ENCODE measurements at regions not wholly inside any gene's neighbourhood (a gene's known extent, or its start where the extent isn't known, plus 50 kb on each side); places are given as distances from the start of the nearest gene placed in this dataset.

GRCh38 chrX:39150621-39151020, 349.4 kb downstream of the MID1IP1 start:
- intact Hi-C loops (cut with DNase I; ENCODE audit: low total_unique reads): no loop called here
- H3K4me3 ChIP-seq: no peak overlapping the region
- H3K27me3 ChIP-seq: peaks cover 0 to 45% of the 10 kb centered on the region in 2 donors
- no peak for TF ChIP-seq POLR2A (IDR thresholded peaks at IDR 0.05)
- no peak for TF ChIP-seq POLR2AphosphoS5 (IDR thresholded peaks at IDR 0.05)
- TF ChIP-seq, protein P1, sequence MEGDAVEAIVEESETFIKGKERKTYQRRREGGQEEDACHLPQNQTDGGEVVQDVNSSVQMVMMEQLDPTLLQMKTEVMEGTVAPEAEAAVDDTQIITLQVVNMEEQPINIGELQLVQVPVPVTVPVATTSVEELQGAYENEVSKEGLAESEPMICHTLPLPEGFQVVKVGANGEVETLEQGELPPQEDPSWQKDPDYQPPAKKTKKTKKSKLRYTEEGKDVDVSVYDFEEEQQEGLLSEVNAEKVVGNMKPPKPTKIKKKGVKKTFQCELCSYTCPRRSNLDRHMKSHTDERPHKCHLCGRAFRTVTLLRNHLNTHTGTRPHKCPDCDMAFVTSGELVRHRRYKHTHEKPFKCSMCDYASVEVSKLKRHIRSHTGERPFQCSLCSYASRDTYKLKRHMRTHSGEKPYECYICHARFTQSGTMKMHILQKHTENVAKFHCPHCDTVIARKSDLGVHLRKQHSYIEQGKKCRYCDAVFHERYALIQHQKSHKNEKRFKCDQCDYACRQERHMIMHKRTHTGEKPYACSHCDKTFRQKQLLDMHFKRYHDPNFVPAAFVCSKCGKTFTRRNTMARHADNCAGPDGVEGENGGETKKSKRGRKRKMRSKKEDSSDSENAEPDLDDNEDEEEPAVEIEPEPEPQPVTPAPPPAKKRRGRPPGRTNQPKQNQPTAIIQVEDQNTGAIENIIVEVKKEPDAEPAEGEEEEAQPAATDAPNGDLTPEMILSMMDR (IDR thresholded peaks at IDR 0.05): no peak
- no peaks in the 10 kb centered on the region for H3K4me1 ChIP-seq
- no peaks in the 10 kb centered on the region for H3K9me3 ChIP-seq
- no peak for DNase-seq (ENCODE audit: low spot score in 2 of 2)
- H3K27ac ChIP-seq: no peak overlapping the region
- H3K36me3 ChIP-seq: no peaks in the 10 kb centered on the region

DNA sequence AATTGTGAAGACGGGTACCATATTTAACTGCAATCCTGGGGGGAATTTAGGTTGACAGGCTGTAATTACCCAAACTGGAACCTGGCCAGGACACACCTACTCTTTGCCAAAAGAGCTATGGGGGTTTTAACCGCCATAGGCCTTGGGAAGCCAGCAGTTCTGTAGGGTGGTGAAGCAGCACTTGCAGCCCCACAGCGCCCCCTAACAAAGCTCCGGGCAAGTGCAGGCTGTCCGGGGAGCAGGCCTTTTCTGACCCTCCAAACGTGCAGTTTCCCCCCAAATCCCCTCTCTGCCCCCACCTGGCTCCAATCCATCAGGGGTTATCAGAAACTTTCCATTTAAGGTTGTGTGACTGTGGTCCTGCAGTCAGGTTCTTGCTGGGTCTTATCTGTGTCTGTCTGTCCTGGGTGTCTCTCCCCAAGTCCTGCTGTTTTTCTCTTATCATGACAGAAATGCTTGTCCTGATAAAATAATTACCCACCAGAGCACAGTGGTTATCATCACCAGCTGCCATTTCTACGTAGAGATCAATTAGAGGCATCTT, 350.9 kb downstream of the MID1IP1 start:
- Histone ChIP-seq H3K4me3 (no peak overlapping the region), H3K9me3 (no peaks in the 10 kb centered on the region), H3K27ac (no peak overlapping the region), H3K27me3 (peaks cover 0 to 45% of the 10 kb centered on the region in 2 donors), H3K4me1 (no peaks in the 10 kb centered on the region), H3K36me3 (no peaks in the 10 kb centered on the region)
- TF ChIP-seq POLR2AphosphoS5 (IDR thresholded peaks at IDR 0.05) (no peak), POLR2A (IDR thresholded peaks at IDR 0.05) (no peak)
- TF ChIP-seq, protein P1 (IDR thresholded peaks at IDR 0.05): no peak
- intact Hi-C loops (cut with DNase I; ENCODE audit: low total_unique reads): no loop called here
- no peak for DNase-seq (ENCODE audit: low spot score in 2 of 2)

DNA sequence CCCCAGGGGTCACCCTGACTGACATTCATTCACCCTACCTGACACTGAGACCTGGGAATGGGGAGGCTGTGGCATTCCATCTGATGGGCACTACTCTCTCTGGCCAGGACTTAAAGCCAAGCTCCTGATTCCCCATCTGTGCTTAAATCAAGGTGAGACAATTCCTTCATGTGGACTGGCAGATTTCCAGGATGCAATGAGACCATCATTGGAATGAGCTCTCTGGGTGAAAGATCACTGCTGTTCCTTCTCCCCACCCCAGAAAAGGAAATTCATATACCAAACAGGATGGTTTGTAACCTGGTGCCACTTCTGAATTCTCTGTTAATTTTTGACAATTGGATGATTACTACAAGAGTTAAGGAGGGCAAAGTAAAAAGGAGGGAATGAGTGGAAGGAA, 354.8 kb downstream of the MID1IP1 start:
- peaks cover 0 to 44% of the 10 kb centered on the region in 2 donors for H3K27me3 ChIP-seq
- H3K27ac ChIP-seq: no peak overlapping the region
- TF ChIP-seq, protein P1 (IDR thresholded peaks at IDR 0.05): no peak
- TF ChIP-seq POLR2A (IDR thresholded peaks at IDR 0.05): no peak
- H3K4me1 ChIP-seq: no peaks in the 10 kb centered on the region
- H3K36me3 ChIP-seq: no peaks in the 10 kb centered on the region
- H3K4me3 ChIP-seq: no peak overlapping the region
- H3K9me3 ChIP-seq: no peaks in the 10 kb centered on the region
- DNase-seq (ENCODE audit: low spot score in 2 of 2): no peak
- intact Hi-C loops (cut with DNase I; ENCODE audit: low total_unique reads): no loop called here

DNA sequence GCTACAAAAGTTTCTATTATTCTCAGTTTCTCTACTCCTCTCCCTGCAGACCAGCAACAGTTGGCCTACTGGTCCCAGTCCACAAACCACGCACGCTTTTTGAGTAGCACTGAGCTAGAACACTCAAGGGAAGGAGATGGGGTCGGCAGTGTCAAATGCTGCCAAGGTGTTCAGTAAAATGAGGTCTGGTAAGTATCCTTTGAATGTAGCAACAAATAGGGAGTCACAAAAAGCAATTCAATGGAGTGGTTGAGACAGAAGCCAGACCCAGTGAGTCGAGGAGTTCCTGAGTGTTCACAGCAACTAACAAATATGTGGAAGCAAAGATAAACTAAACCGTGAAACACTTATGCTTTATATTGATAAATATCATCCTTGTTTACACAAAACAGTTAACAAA, 355.7 kb downstream of the MID1IP1 start:
- TF ChIP-seq, protein P1 (IDR thresholded peaks at IDR 0.05): no peak
- no peak for TF ChIP-seq POLR2AphosphoS5 (IDR thresholded peaks at IDR 0.05)
- no peak overlapping the region for H3K4me3 ChIP-seq
- DNase-seq (ENCODE audit: low spot score in 2 of 2): no peak
- no peaks in the 10 kb centered on the region for H3K9me3 ChIP-seq
- no peaks in the 10 kb centered on the region for H3K4me1 ChIP-seq
- no peak overlapping the region for H3K27ac ChIP-seq
- H3K36me3 ChIP-seq: no peaks in the 10 kb centered on the region
- intact Hi-C loops (cut with DNase I; ENCODE audit: low total_unique reads): no loop called here
- peaks cover 0 to 47% of the 10 kb centered on the region in 2 donors for H3K27me3 ChIP-seq

DNA sequence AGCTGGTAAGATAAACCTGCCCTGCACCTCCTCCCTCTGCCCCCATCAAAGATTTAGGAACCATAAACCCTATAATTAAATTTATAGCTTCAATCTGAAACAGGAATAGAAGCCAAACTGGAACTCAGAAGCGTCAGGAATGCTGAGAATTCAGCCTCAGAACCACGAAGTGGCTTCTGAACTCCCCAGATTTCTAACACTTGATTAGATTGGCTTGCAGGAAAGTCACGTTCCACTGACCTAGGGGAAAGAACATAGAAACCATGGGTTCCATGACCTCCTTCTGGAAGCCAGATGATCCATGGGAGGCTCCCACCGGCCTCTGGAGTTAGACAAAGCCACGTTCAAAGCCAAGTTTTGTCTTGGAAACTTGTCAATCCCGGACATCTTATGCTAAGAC, 356.5 kb downstream of the MID1IP1 start:
- no peak for DNase-seq (ENCODE audit: low spot score in 2 of 2)
- no peaks in the 10 kb centered on the region for H3K36me3 ChIP-seq
- no peak overlapping the region for H3K4me3 ChIP-seq
- H3K9me3 ChIP-seq: no peaks in the 10 kb centered on the region
- peaks cover 0 to 55% of the 10 kb centered on the region in 2 donors for H3K27me3 ChIP-seq
- TF ChIP-seq POLR2AphosphoS5 (IDR thresholded peaks at IDR 0.05) (no peak), POLR2A (IDR thresholded peaks at IDR 0.05) (no peak)
- TF ChIP-seq, protein P1 (IDR thresholded peaks at IDR 0.05): no peak
- intact Hi-C loops (cut with DNase I; ENCODE audit: low total_unique reads): no loop called here
- no peaks in the 10 kb centered on the region for H3K4me1 ChIP-seq
- H3K27ac ChIP-seq: no peak overlapping the region
